SH-SY5Y (cell line): ENCODE measurements at regions not wholly inside any gene's neighbourhood (a gene's known extent, or its start where the extent isn't known, plus 50 kb on each side); places are given as distances from the start of the nearest gene placed in this dataset.

Experiments
- GATA2 ChIP-seq: IDR thresholded peaks from 2 replicates; pipeline ENCODE4 v1.6.1; 2011; ENCODE audit warnings: mild to moderate bottlenecking, low read depth, low read length
- GATA3 ChIP-seq: IDR thresholded peaks from 2 replicates; pipeline ENCODE4 v1.6.1; 2011; ENCODE audit warnings: low read depth, mild to moderate bottlenecking, low read length, moderate library complexity

GRCh38 chr14:97296176-97296575 lies 499.0 kb downstream of the VRK1 start:
- TF ChIP-seq GATA2, result no peak
- TF ChIP-seq GATA3, result no peak
